OCI-LY1 (cell line): ENCODE measurements at regions not wholly inside any gene's neighbourhood (a gene's known extent, or its start where the extent isn't known, plus 50 kb on each side); places are given as distances from the start of the nearest gene placed in this dataset.

ENCODE experiments used
- H2AFZ ChIP-seq: fragments of 200-600 bp; sonication (generic), shearing (Covaris generic); 2 replicates; pipeline ENCODE4 v1.6.0; 2014; ENCODE audit warnings: antibody characterized with exemption, mild to moderate bottlenecking, low read length
- H3F3A ChIP-seq: fragments of 200-600 bp; sonication (generic), shearing (Covaris generic); 2 replicates; pipeline ENCODE4 v1.6.0; 2014; ENCODE audit warnings: mild to moderate bottlenecking, antibody characterized with exemption, low read length, moderate library complexity; ENCODE audit not compliant: insufficient read depth
- H3K27ac ChIP-seq: fragments of 200-600 bp; sonication (generic); 2 replicates; pipeline ENCODE4 v1.5.1; 2014; ENCODE audit warnings: low read length, mixed run types, mild to moderate bottlenecking, low read depth; ENCODE audit not compliant: poor library complexity, severe bottlenecking
- H3K27me3 ChIP-seq: fragments of 200-600 bp; sonication (generic); 2 replicates; pipeline ENCODE4 v1.6.0; 2014; ENCODE audit warnings: antibody characterized with exemption, mild to moderate bottlenecking, low read length, moderate library complexity; ENCODE audit not compliant: insufficient read depth
- H3K36me3 ChIP-seq: fragments of 200-600 bp; sonication (generic); 2 replicates; pipeline ENCODE4 v1.6.1; 2014; ENCODE audit warnings: mild to moderate bottlenecking, antibody characterized with exemption, low read length, moderate library complexity, mixed read lengths; ENCODE audit not compliant: insufficient read depth
- H3K4me1 ChIP-seq: fragments of 200-600 bp; sonication (generic); 2 replicates; pipeline ENCODE4 v1.5.1; 2014; ENCODE audit warnings: mild to moderate bottlenecking, low read length, moderate library complexity; ENCODE audit not compliant: insufficient read depth, severe bottlenecking
- H3K4me2 ChIP-seq: fragments of 200-600 bp; sonication (generic), shearing (Covaris generic); 2 replicates; pipeline ENCODE4 v1.6.1; 2014; ENCODE audit warnings: low read length
- H3K4me3 ChIP-seq: fragments of 200-600 bp; sonication (generic); 2 replicates; pipeline ENCODE4 v1.5.1; 2014; ENCODE audit warnings: low read length, low read depth, mild to moderate bottlenecking, mixed read lengths; ENCODE audit not compliant: poor library complexity, severe bottlenecking
- H3K79me2 ChIP-seq: fragments of 200-600 bp; shearing (Covaris generic); 2 replicates; pipeline ENCODE4 v1.6.1; 2016; ENCODE audit warnings: mixed run types, low read length, mixed read lengths; ENCODE audit not compliant: insufficient read depth
- H3K9ac ChIP-seq: fragments of 200-600 bp; sonication (generic), shearing (Covaris generic); 2 replicates; pipeline ENCODE4 v1.6.1; 2014; ENCODE audit warnings: mild to moderate bottlenecking, low read length, mixed read lengths
- H3K9me2 ChIP-seq: fragments of 200-600 bp; sonication (generic), shearing (Covaris generic); 2 replicates; pipeline ENCODE4 v1.6.1; 2014; ENCODE audit warnings: low read depth, mild to moderate bottlenecking, low read length, mixed read lengths
- H3K9me3 ChIP-seq: fragments of 200-600 bp; shearing (Covaris generic); 2 replicates; pipeline ENCODE4 v1.6.1; 2014; ENCODE audit warnings: low read length, mixed read lengths
- H4K20me1 ChIP-seq: fragments of 200-600 bp; sonication (generic), shearing (Covaris generic); 2 replicates; pipeline ENCODE4 v1.6.0; 2016; ENCODE audit warnings: mild to moderate bottlenecking, low read length; ENCODE audit not compliant: insufficient read depth
- CTCF ChIP-seq: fragments of 200-600 bp; sonication (generic), shearing (Covaris generic); IDR thresholded peaks from 2 replicates; pipeline ENCODE4 v1.5.1; 2017; ENCODE audit warnings: mild to moderate bottlenecking, antibody characterized with exemption, low read length, moderate library complexity, mixed read lengths
- EZH2 ChIP-seq: fragments of 200-600 bp; sonication (generic), shearing (Covaris generic); IDR thresholded peaks from 2 replicates; pipeline ENCODE4 v1.8.0; 2017; ENCODE audit warnings: borderline replicate concordance, mixed run types, mild to moderate bottlenecking, antibody characterized with exemption, low read length, moderate library complexity, mixed read lengths

- Histone ChIP-seq H3K4me2 (no peak overlapping the region), H2AFZ (0 out of 2 replicates have a peak overlapping the region, but pooled peaks have one; percentile 17), H4K20me1 (no peaks in the 10 kb centered on the region), H3K9me2 (no peaks in the 10 kb centered on the region), H3K27me3 (no peaks in the 10 kb centered on the region), H3F3A (no peaks in the 10 kb centered on the region), H3K9ac (no peak overlapping the region), H3K36me3 (no peaks in the 10 kb centered on the region), H3K27ac (no peak overlapping the region), H3K9me3 (no peaks in the 10 kb centered on the region), H3K4me3 (no peak overlapping the region), H3K4me1 (peaks cover 5% of the 10 kb centered on the region), H3K79me2 (no peaks in the 10 kb centered on the region)
- TF ChIP-seq EZH2 (no peak), CTCF (no peak)
Observed at GRCh38 chr4:130632731-130633604, 1537.0 kb downstream of the C4orf33 start.

GRCh38 chr4:130636486-130636885, 1540.5 kb downstream of the C4orf33 start:
- Histone ChIP-seq H3K4me3 (no peak overlapping the region), H4K20me1 (no peaks in the 10 kb centered on the region), H2AFZ (peak overlapping the region; percentile 98), H3K9me3 (no peaks in the 10 kb centered on the region), H3K27ac (no peak overlapping the region), H3K79me2 (no peaks in the 10 kb centered on the region), H3K4me2 (peak overlapping the region; percentile 41; the same call in 1 of the 2 replicates), H3K9ac (no peak overlapping the region), H3K4me1 (peaks cover 20% of the 10 kb centered on the region), H3K27me3 (no peaks in the 10 kb centered on the region), H3F3A (no peaks in the 10 kb centered on the region), H3K36me3 (no peaks in the 10 kb centered on the region), H3K9me2 (no peaks in the 10 kb centered on the region)
- TF ChIP-seq EZH2, result no peak
- TF ChIP-seq CTCF, result no peak

GRCh38 chr4:130640592-130640991, 1544.6 kb downstream of the C4orf33 start:
- H3K4me2 ChIP-seq, result no peak overlapping the region
- no peak overlapping the region for H3K4me3 ChIP-seq
- no peaks in the 10 kb centered on the region for H3F3A ChIP-seq
- H3K9ac ChIP-seq, result no peak overlapping the region
- no peaks in the 10 kb centered on the region for H3K36me3 ChIP-seq
- no peaks in the 10 kb centered on the region for H3K9me2 ChIP-seq
- TF ChIP-seq CTCF (no peak), EZH2 (no peak)
- no peaks in the 10 kb centered on the region for H3K9me3 ChIP-seq
- H3K27ac ChIP-seq, result no peak overlapping the region
- H3K4me1 ChIP-seq, result peaks cover 22% of the 10 kb centered on the region
- no peaks in the 10 kb centered on the region for H3K27me3 ChIP-seq
- H4K20me1 ChIP-seq, result no peaks in the 10 kb centered on the region
- no peaks in the 10 kb centered on the region for H3K79me2 ChIP-seq
- no peak overlapping the region for H2AFZ ChIP-seq
